Caco-2 (cell line): ENCODE measurements at regions not wholly inside any gene's neighbourhood (a gene's known extent, or its start where the extent isn't known, plus 50 kb on each side); places are given as distances from the start of the nearest gene placed in this dataset.
"Not testable (repeated sequence)": the region's sequence is repeated elsewhere in the genome, so short reads cannot be mapped to it uniquely, and the experiment has no call there.

Source experiments
- BruUV-seq: library from RNA; stranded (reverse); fragments of 400-500 nt; replicated peaks from 2 replicates; lab custom pipeline; 2021; lab: Mats Ljungman, UMichigan
- CTCF ChIA-PET: fragments of 300-600 bp; sonication (Branson Sonifier 250); formaldehyde crosslinking; loops from one replicate; lab custom pipeline; 2022; ENCODE audit warnings: antibody characterized with exemption; lab: Charles Lee
- POLR2A ChIA-PET: fragments of 300-600 bp; sonication (Branson Sonifier 250); formaldehyde crosslinking; loops from one replicate; lab custom pipeline; 2022; ENCODE audit warnings: antibody characterized with exemption; lab: Charles Lee
- DNase-seq, 2 experiments: peaks; one replicate each; pipeline versions ENCODE4 v3.0.0 to v3.0.0-alpha.2; 2020 to 2022
- H3K27me3 ChIP-seq: replicated peaks from 2 replicates; pipeline ENCODE4 v1.6.0; 2011; ENCODE audit warnings: low read length; ENCODE audit not compliant: control insufficient read depth, insufficient read depth
- H3K36me3 ChIP-seq: 2 replicates; pipeline ENCODE4 v1.5.1; 2011; ENCODE audit warnings: low read length; ENCODE audit not compliant: control insufficient read depth, insufficient read depth
- H3K4me1 ChIP-seq: fragments of 250-450 bp; sonication (Bioruptor Pico); 2 replicates; pipeline ENCODE4 v1.5.1; 2020; ENCODE audit warnings: mild to moderate bottlenecking
- H3K4me3 ChIP-seq: 2 replicates; pipeline ENCODE4 v1.5.1; 2011; ENCODE audit warnings: low read depth, mild to moderate bottlenecking, control low read depth, low read length
- H3K9me3 ChIP-seq: fragments of 250-450 bp; sonication (Bioruptor Pico); 2 replicates; pipeline ENCODE4 v1.5.1; 2020; ENCODE audit warnings: mild to moderate bottlenecking, moderate library complexity
- H3K27ac Mint-ChIP-seq: one replicate; pipeline ENCODE4 v1.8.0; 2022; ENCODE audit warnings: mixed read lengths; ENCODE audit not compliant: unreplicated experiment
- H3K27me3 Mint-ChIP-seq: one replicate; pipeline ENCODE4 v1.8.0; 2022; ENCODE audit warnings: mixed read lengths; ENCODE audit not compliant: insufficient read depth, unreplicated experiment
- H3K36me3 Mint-ChIP-seq: one replicate; pipeline ENCODE4 v1.8.0; 2022; ENCODE audit warnings: mild to moderate bottlenecking, mixed read lengths; ENCODE audit not compliant: insufficient read depth, unreplicated experiment
- H3K4me1 Mint-ChIP-seq: one replicate; pipeline ENCODE4 v1.8.0; 2022; ENCODE audit warnings: low read depth, mixed read lengths; ENCODE audit not compliant: unreplicated experiment
- H3K4me3 Mint-ChIP-seq: one replicate; pipeline ENCODE4 v1.8.0; 2022; ENCODE audit warnings: mild to moderate bottlenecking, moderate library complexity, mixed read lengths; ENCODE audit not compliant: unreplicated experiment
- H3K9me3 Mint-ChIP-seq: one replicate; pipeline ENCODE4 v1.8.0; 2022; ENCODE audit warnings: mixed read lengths; ENCODE audit not compliant: unreplicated experiment
- CTCF ChIP-seq, 2 experiments: fragments of 200-600 bp in 1 of 2; IDR thresholded peaks; 1 replicate in 1 of 2; 2 replicates in 1 of 2; pipeline versions ENCODE4 v1.5.1 to v1.8.0; 2011 to 2022; ENCODE audit warnings: antibody characterized with exemption in 1 of 2, control low read depth in 1 of 2, inconsistent platforms in 1 of 2, low read depth in 1 of 2, low read length in 1 of 2, mild to moderate bottlenecking in 1 of 2, moderate library complexity in 1 of 2; ENCODE audit not compliant: insufficient read depth in 1 of 2, severe bottlenecking in 1 of 2, unreplicated experiment in 1 of 2
- intact Hi-C: fragments of 100-400 bp; cut with micrococcal nuclease; formaldehyde crosslinking; loops from one replicate; pipeline ENCODE4 v1.10.0; 2022; ENCODE audit not compliant: unreplicated experiment

- 0 out of 2 replicates have a peak, but pooled peaks cover 6% of the 10 kb centered on the region for H3K4me1 ChIP-seq
- POLR2A ChIA-PET, result no interaction called here
- no peak overlapping the region for H3K4me3 Mint-ChIP-seq
- BruUV-seq, result no TSS peak
- intact Hi-C loops, result loop anchor here (5.0 kb wide), 1 partner anchor 117 kb away; no protein-coding TSS in a partner anchor
- peaks cover 16% of the 10 kb centered on the region for H3K4me1 Mint-ChIP-seq
- no peaks in the 10 kb centered on the region for H3K27me3 Mint-ChIP-seq
- no peak overlapping the region for H3K27ac Mint-ChIP-seq
- no peak overlapping the region for H3K4me3 ChIP-seq
- TF ChIP-seq CTCF (IDR thresholded peaks at IDR 0.05; ENCODE audit: insufficient read depth in 1 of 2, low read depth in 1 of 2, low read length in 1 of 2, severe bottlenecking in 1 of 2, unreplicated experiment in 1 of 2), result no peak
- no peaks in the 10 kb centered on the region for H3K9me3 Mint-ChIP-seq
- no peaks in the 10 kb centered on the region for H3K36me3 ChIP-seq
- CTCF ChIA-PET, result no interaction called here
- no peaks in the 10 kb centered on the region for H3K27me3 ChIP-seq
- no peak for DNase-seq
- no peaks in the 10 kb centered on the region for H3K9me3 ChIP-seq
- no peaks in the 10 kb centered on the region for H3K36me3 Mint-ChIP-seq
Observed at GRCh38 chr7:152579070-152579469, 96.9 kb downstream of the XRCC2 start.

GRCh38 chr7:152577339-152577738, 98.6 kb downstream of the XRCC2 start:
- Mint-ChIP-seq H3K36me3 (no peaks in the 10 kb centered on the region), H3K4me1 (peaks cover 16% of the 10 kb centered on the region), H3K4me3 (no peak overlapping the region), H3K9me3 (no peaks in the 10 kb centered on the region), H3K27ac (no peak overlapping the region), H3K27me3 (no peaks in the 10 kb centered on the region)
- ChIA-PET POLR2A (no interaction called here), CTCF (no interaction called here)
- BruUV-seq, result no TSS peak
- no peak for DNase-seq
- no peak for TF ChIP-seq CTCF (IDR thresholded peaks at IDR 0.05; ENCODE audit: insufficient read depth in 1 of 2, low read depth in 1 of 2, low read length in 1 of 2, severe bottlenecking in 1 of 2, unreplicated experiment in 1 of 2)
- Histone ChIP-seq H3K4me1 (0 out of 2 replicates have a peak, but pooled peaks cover 6% of the 10 kb centered on the region), H3K36me3 (no peaks in the 10 kb centered on the region), H3K4me3 (no peak overlapping the region), H3K27me3 (no peaks in the 10 kb centered on the region), H3K9me3 (no peaks in the 10 kb centered on the region)
- intact Hi-C loops, result loop anchor here (5.0 kb wide), 1 partner anchor 115 kb away; no protein-coding TSS in a partner anchor

DNA sequence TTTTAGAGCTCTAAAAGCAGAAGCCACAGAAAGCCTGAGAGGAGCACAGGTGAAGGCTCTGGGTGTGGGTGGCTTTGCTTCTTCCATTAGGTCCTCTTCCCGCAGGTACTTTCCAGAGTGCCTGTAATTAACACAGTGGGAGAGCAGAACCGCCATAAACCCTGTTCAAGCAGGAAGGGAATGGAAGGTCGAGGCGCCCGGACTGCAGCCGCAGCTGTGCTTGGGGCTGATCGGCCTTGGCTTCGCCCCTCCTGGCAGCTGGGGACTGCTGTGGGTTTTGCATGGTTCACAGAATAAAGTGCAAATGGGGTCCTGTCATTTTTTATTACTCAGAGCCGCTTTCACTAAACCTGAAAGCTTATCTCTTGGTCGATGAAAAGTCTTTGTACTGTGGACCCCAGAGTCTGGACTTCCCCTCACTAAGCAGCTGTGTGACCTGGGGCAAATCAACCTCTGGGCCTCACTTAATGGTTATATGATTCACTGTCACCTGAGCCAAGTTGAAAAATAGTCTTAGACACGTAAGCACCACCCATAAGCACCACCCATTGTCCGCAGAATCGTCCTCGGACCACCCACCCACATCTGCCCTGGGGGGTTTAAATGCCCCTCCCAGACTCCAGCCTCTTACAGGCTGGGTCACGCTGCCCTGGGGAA, 100.9 kb downstream of the XRCC2 start:
- intact Hi-C loops, result loop anchor here (5.0 kb wide), 1 partner anchor 113 kb away; no protein-coding TSS in a partner anchor
- no peak overlapping the region for H3K27ac Mint-ChIP-seq
- no peak overlapping the region for H3K4me3 Mint-ChIP-seq
- H3K27me3 ChIP-seq, result no peaks in the 10 kb centered on the region
- no peaks in the 10 kb centered on the region for H3K9me3 Mint-ChIP-seq
- no TSS peak for BruUV-seq
- no peak overlapping the region for H3K4me3 ChIP-seq
- H3K27me3 Mint-ChIP-seq, result no peaks in the 10 kb centered on the region
- H3K4me1 ChIP-seq, result 0 out of 2 replicates have a peak, but pooled peaks cover 6% of the 10 kb centered on the region
- POLR2A ChIA-PET, result interaction anchor here (0.5 kb wide), 1 partner anchor 8 kb away, joined by 4 read pairs; no protein-coding TSS in a partner anchor
- CTCF ChIA-PET, result no interaction called here
- TF ChIP-seq CTCF (IDR thresholded peaks at IDR 0.05; ENCODE audit: insufficient read depth in 1 of 2, low read depth in 1 of 2, low read length in 1 of 2, severe bottlenecking in 1 of 2, unreplicated experiment in 1 of 2), result no peak
- H3K36me3 ChIP-seq, result no peaks in the 10 kb centered on the region
- DNase-seq, result peak in 1 of 2 experiments; percentile 47
- H3K36me3 Mint-ChIP-seq, result no peaks in the 10 kb centered on the region
- peaks cover 16% of the 10 kb centered on the region for H3K4me1 Mint-ChIP-seq
- no peaks in the 10 kb centered on the region for H3K9me3 ChIP-seq

DNA sequence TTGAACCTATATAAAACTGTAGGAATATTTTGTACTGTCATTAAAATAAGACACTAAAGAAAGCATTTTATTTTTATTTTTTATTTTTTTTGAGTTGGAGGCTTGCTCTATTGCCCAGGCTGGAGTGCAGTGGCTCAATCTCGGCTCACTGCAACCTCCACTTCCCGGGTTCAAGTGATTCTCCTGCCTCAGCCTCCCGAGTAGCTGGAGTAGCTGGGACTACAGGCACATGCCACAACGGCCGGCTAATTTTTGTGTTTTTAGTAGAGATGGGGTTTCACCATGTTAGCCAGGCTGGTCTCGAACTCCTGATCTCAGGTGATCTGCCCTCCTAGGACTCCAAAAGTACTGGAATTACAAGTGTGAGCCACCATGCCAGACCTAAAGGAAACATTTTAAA, 102.8 kb downstream of the XRCC2 start:
- H3K27me3 Mint-ChIP-seq, H3K36me3 Mint-ChIP-seq, H3K27me3 ChIP-seq, H3K4me3 Mint-ChIP-seq, H3K27ac Mint-ChIP-seq, H3K4me3 ChIP-seq, BruUV-seq, DNase-seq, intact Hi-C loops, H3K4me1 ChIP-seq, POLR2A ChIA-PET, H3K9me3 ChIP-seq, H3K36me3 ChIP-seq, H3K9me3 Mint-ChIP-seq: not testable (repeated sequence)
- peaks cover 16% of the 10 kb centered on the region for H3K4me1 Mint-ChIP-seq
- CTCF ChIA-PET, result interaction anchor here (0.6 kb wide), 1 partner anchor 78 kb away, joined by 6 read pairs; no protein-coding TSS in a partner anchor
